Right lobe of liver (tissue), 6 donors: ENCODE measurements at regions not wholly inside any gene's neighbourhood (a gene's known extent, or its start where the extent isn't known, plus 50 kb on each side); places are given as distances from the start of the nearest gene placed in this dataset.
A peak's percentile ranks its signal among the peaks of the same experiment; 100 is the strongest.

ENCODE experiments used
- ATAC-seq, 4 donors: fragments of 200-7000 bp; cut with Tn5 transposase; one replicate each; pipeline ENCODE4 v1.9.1; 2020; ENCODE audit warnings: mild to moderate bottlenecking in 4 of 4, moderate library complexity in 4 of 4
- DNase-seq, 3 donors: peaks; one replicate each; pipeline ENCODE4 v3.0.0-alpha.2; 2020
- H3K27ac ChIP-seq, 3 donors: fragments of 200-600 bp; one replicate each; pipeline ENCODE4 v1.8.0; 2022
- H3K27me3 ChIP-seq, 2 donors: fragments of 200-600 bp; one replicate each; pipeline ENCODE4 v1.8.0; 2022
- H3K36me3 ChIP-seq, 4 donors: fragments of 200-600 bp; sonication (generic) in 1 of 4; one replicate each; pipeline versions ENCODE4 v1.5.1 to v1.8.0; 2017 to 2022; ENCODE audit warnings: control low read depth in 1 of 4
- H3K4me1 ChIP-seq, 4 donors: fragments of 200-600 bp; sonication (generic) in 1 of 4; one replicate each; pipeline versions ENCODE4 v1.5.1 to v1.8.0; 2017 to 2022; ENCODE audit warnings: control low read depth in 1 of 4
- H3K4me3 ChIP-seq, 3 donors: fragments of 200-600 bp; one replicate each; pipeline ENCODE4 v1.8.0; 2022
- H3K9me3 ChIP-seq, 4 donors: fragments of 200-600 bp; sonication (generic) in 1 of 4; one replicate each; pipeline versions ENCODE4 v1.5.1 to v1.8.0; 2017 to 2022; ENCODE audit warnings: control low read depth in 1 of 4
- POLR2A ChIP-seq: fragments of 450-650 bp; IDR thresholded peaks from one replicate; pipeline ENCODE4 v1.6.1; 2017; ENCODE audit warnings: antibody characterized with exemption, mild to moderate bottlenecking
- WGBS: methylation state at CpG from one replicate; pipeline ENCODE4 v1.1.6; 2018; ENCODE audit warnings: low coverage, low lambda C conversion rate; ENCODE audit not compliant: insufficient coverage; ENCODE audit errors: missing lambda C conversion rate; 5-methylcytosine and 5-hydroxymethylcytosine counted together
- intact Hi-C, 2 donors: fragments of 100-400 bp; cut with DNase I; formaldehyde crosslinking; loops; one replicate each; pipeline versions ENCODE4 v1.11.2 to v1.14.1; 2022
- TF ChIP-seq, protein P1 (sequence below), 4 donors: fragments of 200-600 bp in 3 of 4; fragments of 450-650 bp in 1 of 4; IDR thresholded peaks; one replicate each; pipeline versions ENCODE4 v1.5.1 to v1.8.0; 2016 to 2022; ENCODE audit warnings: antibody characterized with exemption in 4 of 4, mild to moderate bottlenecking in 2 of 4
- donor health status: DM: no; HTN: yes; CAD: no.
- donor health status: DM: no; HTN: no; CAD: no.
- donor health status: DM: no; HTN: no; CAD: no.
- donor health status: DM: no; HTN: yes; CAD: no.
- donor health status: DM: no; HTN: yes; CAD: no.

DNA sequence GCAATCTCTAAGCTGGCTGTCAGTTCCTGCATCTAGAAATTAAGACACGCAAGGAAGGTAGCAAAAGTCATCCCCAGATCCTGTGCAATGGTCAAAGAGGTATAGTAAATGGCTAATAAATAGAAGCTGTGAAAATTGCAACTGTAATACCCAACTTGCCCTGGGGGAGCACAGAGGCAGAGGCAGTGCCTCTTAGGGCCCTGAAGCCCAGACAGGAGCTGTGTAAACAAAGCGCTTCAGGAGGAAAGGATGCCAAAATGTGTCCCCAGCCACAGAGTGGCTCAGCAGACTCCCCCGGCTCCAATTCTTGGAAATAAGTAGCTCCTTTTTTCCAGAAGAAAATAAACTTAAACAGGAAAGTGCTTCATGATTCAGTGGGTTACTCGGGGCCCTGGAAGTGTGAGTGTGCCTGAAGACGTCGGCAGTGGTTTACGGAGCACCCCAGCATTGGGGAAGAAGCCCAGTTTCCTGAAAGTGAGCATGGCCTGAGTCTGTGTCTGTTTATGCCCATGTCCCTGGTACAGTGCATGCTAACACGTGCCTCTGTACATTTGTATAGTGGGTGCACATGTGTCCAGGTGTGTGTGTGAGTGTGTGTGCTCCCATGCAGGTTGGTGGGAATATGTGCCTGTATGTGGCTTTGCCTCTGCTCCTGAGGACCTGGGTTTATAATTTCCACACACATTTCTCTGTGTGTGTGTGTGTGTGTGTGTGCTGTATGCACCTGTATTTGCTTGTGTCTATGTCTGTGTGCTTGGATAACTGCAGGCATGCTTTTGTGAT lies 246.7 kb downstream of the MAFB start:
- no peaks in the 10 kb centered on the region for H3K9me3 ChIP-seq
- peak; percentile 31 to 42 (median 37) for ATAC-seq
- DNase-seq, result no peak
- no peak for TF ChIP-seq POLR2A
- TF ChIP-seq, protein P1, sequence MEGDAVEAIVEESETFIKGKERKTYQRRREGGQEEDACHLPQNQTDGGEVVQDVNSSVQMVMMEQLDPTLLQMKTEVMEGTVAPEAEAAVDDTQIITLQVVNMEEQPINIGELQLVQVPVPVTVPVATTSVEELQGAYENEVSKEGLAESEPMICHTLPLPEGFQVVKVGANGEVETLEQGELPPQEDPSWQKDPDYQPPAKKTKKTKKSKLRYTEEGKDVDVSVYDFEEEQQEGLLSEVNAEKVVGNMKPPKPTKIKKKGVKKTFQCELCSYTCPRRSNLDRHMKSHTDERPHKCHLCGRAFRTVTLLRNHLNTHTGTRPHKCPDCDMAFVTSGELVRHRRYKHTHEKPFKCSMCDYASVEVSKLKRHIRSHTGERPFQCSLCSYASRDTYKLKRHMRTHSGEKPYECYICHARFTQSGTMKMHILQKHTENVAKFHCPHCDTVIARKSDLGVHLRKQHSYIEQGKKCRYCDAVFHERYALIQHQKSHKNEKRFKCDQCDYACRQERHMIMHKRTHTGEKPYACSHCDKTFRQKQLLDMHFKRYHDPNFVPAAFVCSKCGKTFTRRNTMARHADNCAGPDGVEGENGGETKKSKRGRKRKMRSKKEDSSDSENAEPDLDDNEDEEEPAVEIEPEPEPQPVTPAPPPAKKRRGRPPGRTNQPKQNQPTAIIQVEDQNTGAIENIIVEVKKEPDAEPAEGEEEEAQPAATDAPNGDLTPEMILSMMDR (IDR thresholded peaks at IDR 0.05), result peak in 2 of 4 donors; percentile 5 to 10
- H3K4me1 ChIP-seq, result no peaks in the 10 kb centered on the region
- no peaks in the 10 kb centered on the region for H3K27me3 ChIP-seq
- intact Hi-C loops, result no loop called here
- no peaks in the 10 kb centered on the region for H3K36me3 ChIP-seq
- no peak overlapping the region for H3K4me3 ChIP-seq
- 60% methylated on average over 5 of the region's 8 CpGs for WGBS
- no peak overlapping the region for H3K27ac ChIP-seq

DNA sequence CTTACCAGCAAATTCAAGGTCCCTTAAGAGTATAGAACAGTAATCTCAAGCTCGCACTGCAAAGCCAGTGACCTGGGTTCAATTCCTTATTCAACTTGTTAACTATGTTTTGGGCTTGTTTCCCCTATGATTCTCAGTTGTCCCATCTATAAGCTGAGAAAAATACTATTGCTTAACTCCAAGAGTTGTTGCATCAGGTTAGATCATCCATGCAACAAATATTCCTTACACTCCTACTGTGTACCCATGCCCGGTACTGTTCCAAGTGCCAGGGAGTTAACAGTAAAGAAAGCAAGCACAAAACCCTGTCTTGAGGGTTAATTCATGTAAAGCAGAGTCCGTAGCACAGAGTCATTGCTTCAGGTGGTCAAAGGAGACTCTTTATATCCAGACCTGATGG lies 247.3 kb downstream of the MAFB start:
- H3K4me3 ChIP-seq, result no peak overlapping the region
- no peak overlapping the region for H3K27ac ChIP-seq
- intact Hi-C loops, result no loop called here
- H3K4me1 ChIP-seq, result no peaks in the 10 kb centered on the region
- TF ChIP-seq, protein P1 (IDR thresholded peaks at IDR 0.05), result no peak
- TF ChIP-seq POLR2A, result no peak
- ATAC-seq (no peak), DNase-seq (no peak)
- no peaks in the 10 kb centered on the region for H3K9me3 ChIP-seq
- 62% methylated on average over 2 of the region's 3 CpGs for WGBS
- H3K36me3 ChIP-seq, result no peaks in the 10 kb centered on the region
- no peaks in the 10 kb centered on the region for H3K27me3 ChIP-seq

DNA sequence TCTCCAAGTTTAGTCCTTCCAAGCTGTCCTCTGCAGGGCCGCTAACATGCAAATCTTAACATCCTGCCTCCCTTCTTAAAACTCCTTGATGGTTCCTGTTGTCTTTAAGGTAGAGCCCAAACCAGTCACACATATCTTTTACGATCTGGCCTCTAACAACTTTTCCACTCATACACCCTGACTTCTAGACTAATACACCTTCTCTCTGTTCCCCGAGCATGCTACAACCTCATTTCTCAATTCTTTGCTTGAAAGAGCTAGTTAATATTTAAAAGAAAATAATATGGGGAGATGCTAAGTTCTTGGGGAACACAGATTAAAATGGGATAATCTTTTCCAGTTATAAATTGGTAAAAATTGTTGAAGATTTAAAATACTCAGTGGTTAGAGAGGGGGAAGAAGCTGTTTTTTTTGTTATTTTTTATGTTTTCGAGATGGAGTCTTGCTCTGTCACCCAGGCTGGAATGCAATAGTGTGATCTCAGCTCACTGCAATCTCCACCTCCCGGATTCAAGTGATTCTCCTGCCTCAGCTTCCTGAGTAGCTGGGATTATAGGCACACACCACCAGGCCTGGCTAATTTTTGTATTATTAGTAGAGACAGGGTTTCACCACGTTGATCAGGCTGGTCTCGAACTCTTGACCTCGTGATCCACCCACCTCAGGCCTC lies 250.7 kb downstream of the MAFB start:
- no peaks in the 10 kb centered on the region for H3K4me1 ChIP-seq
- ATAC-seq (no peak), DNase-seq (no peak)
- TF ChIP-seq, protein P1 (IDR thresholded peaks at IDR 0.05), result no peak
- no peak for TF ChIP-seq POLR2A
- H3K9me3 ChIP-seq, result no peaks in the 10 kb centered on the region
- H3K27ac ChIP-seq, result no peak overlapping the region
- WGBS, result 72% methylated on average over 8 of the region's 8 CpGs
- H3K4me3 ChIP-seq, result no peak overlapping the region
- intact Hi-C loops, result no loop called here
- H3K27me3 ChIP-seq, result no peaks in the 10 kb centered on the region
- H3K36me3 ChIP-seq, result no peaks in the 10 kb centered on the region

DNA sequence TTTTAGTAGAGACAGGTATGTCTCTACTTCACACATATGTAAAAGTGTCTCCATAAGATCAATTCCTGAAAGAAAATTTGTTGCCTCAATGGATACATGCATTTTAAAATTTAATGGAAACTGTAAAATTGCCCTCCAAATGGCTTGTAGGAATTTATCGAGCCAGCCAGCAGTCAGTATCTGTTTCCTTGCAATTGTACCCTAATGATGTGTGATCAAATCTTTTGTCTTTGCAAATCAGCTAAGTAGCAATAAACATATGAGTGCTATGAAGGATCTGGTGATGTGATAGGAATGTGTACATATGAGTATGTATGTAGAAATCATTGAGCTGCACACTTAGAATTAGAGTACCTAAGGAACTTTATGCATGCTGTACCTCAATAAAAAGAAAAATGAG lies 253.0 kb downstream of the MAFB start:
- 90% methylated on average over 1 of the region's 1 CpG for WGBS
- no peaks in the 10 kb centered on the region for H3K27me3 ChIP-seq
- H3K36me3 ChIP-seq, result no peaks in the 10 kb centered on the region
- H3K9me3 ChIP-seq, result no peaks in the 10 kb centered on the region
- ATAC-seq (no peak), DNase-seq (no peak)
- H3K4me1 ChIP-seq, result no peaks in the 10 kb centered on the region
- no peak for TF ChIP-seq POLR2A
- TF ChIP-seq, protein P1 (IDR thresholded peaks at IDR 0.05), result no peak
- intact Hi-C loops, result no loop called here
- H3K4me3 ChIP-seq, result no peak overlapping the region
- no peak overlapping the region for H3K27ac ChIP-seq
